ENCODE measurements at regions not wholly inside any gene's neighbourhood (a gene's known extent, or its start where the extent isn't known, plus 50 kb on each side); places are given as distances from the start of the nearest gene placed in this dataset.

DNA sequence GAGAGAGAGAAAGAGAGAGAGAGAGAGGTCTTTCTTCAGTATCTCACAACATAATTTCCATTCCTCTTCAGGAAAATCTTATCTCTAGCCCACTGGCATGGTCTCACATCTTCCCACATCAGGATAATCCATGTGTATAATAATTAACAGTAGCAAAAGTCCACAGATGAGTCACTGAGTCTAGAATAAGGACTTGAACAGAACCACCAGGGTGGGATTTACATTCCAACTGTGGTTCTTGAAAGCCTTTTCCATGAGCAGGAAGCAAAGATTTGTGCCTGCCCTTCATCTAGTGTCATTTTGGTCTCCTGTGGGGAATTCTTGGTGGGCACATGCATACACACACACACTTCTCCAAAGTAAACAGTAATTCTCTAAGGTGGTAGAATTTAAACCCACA, 107.1 kb upstream of the TCF4 start:
- TF ChIP-seq, protein P1, sequence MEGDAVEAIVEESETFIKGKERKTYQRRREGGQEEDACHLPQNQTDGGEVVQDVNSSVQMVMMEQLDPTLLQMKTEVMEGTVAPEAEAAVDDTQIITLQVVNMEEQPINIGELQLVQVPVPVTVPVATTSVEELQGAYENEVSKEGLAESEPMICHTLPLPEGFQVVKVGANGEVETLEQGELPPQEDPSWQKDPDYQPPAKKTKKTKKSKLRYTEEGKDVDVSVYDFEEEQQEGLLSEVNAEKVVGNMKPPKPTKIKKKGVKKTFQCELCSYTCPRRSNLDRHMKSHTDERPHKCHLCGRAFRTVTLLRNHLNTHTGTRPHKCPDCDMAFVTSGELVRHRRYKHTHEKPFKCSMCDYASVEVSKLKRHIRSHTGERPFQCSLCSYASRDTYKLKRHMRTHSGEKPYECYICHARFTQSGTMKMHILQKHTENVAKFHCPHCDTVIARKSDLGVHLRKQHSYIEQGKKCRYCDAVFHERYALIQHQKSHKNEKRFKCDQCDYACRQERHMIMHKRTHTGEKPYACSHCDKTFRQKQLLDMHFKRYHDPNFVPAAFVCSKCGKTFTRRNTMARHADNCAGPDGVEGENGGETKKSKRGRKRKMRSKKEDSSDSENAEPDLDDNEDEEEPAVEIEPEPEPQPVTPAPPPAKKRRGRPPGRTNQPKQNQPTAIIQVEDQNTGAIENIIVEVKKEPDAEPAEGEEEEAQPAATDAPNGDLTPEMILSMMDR (IDR thresholded peaks at IDR 0.05), result no peak
- no peak for TF ChIP-seq POLR2AphosphoS5 (IDR thresholded peaks at IDR 0.05; ENCODE audit: low read depth, low read length)
- TF ChIP-seq, protein P2, sequence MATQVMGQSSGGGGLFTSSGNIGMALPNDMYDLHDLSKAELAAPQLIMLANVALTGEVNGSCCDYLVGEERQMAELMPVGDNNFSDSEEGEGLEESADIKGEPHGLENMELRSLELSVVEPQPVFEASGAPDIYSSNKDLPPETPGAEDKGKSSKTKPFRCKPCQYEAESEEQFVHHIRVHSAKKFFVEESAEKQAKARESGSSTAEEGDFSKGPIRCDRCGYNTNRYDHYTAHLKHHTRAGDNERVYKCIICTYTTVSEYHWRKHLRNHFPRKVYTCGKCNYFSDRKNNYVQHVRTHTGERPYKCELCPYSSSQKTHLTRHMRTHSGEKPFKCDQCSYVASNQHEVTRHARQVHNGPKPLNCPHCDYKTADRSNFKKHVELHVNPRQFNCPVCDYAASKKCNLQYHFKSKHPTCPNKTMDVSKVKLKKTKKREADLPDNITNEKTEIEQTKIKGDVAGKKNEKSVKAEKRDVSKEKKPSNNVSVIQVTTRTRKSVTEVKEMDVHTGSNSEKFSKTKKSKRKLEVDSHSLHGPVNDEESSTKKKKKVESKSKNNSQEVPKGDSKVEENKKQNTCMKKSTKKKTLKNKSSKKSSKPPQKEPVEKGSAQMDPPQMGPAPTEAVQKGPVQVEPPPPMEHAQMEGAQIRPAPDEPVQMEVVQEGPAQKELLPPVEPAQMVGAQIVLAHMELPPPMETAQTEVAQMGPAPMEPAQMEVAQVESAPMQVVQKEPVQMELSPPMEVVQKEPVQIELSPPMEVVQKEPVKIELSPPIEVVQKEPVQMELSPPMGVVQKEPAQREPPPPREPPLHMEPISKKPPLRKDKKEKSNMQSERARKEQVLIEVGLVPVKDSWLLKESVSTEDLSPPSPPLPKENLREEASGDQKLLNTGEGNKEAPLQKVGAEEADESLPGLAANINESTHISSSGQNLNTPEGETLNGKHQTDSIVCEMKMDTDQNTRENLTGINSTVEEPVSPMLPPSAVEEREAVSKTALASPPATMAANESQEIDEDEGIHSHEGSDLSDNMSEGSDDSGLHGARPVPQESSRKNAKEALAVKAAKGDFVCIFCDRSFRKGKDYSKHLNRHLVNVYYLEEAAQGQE (IDR thresholded peaks at IDR 0.05; ENCODE audit: insufficient read depth in 1 of 2, low read depth in 2 of 2, low read length in 1 of 2), result no peak

Measured in Panc1 (cell line).